Nephron (organoid): ENCODE measurements at regions not wholly inside any gene's neighbourhood (a gene's known extent, or its start where the extent isn't known, plus 50 kb on each side); places are given as distances from the start of the nearest gene placed in this dataset.
A peak's percentile ranks its signal among the peaks of the same experiment; 100 is the strongest.

ENCODE experiments used
- H3K27ac Mint-ChIP-seq, 3 experiments: 2 replicates each; pipeline ENCODE4 v1.8.0; 2020; ENCODE audit warnings: mixed read lengths in 3 of 3, mild to moderate bottlenecking in 2 of 3, moderate library complexity in 1 of 3
- H3K27me3 Mint-ChIP-seq: 2 replicates; pipeline ENCODE4 v1.8.0; 2021; ENCODE audit warnings: low read depth, mild to moderate bottlenecking, moderate library complexity, mixed read lengths
- H3K36me3 Mint-ChIP-seq: 2 replicates; pipeline ENCODE4 v1.8.0; 2020; ENCODE audit warnings: low read depth, mixed read lengths
- H3K4me1 Mint-ChIP-seq: 2 replicates; pipeline ENCODE4 v1.8.0; 2020; ENCODE audit warnings: mixed read lengths
- H3K4me3 Mint-ChIP-seq, 3 experiments: 2 replicates each; pipeline ENCODE4 v1.8.0; 2020; ENCODE audit warnings: mild to moderate bottlenecking in 3 of 3, mixed read lengths in 3 of 3, moderate library complexity in 2 of 3
- H3K9me3 Mint-ChIP-seq: 2 replicates; pipeline ENCODE4 v1.8.0; 2020; ENCODE audit warnings: mixed read lengths
- CTCF ChIP-seq, 3 experiments: fragments of 200-600 bp; sonication (generic); IDR thresholded peaks; one replicate each; pipeline ENCODE4 v1.5.0; 2021; ENCODE audit warnings: antibody characterized with exemption in 3 of 3; ENCODE audit not compliant: unreplicated experiment in 3 of 3

GRCh38 chr1:229112832-229113548, 157.9 kb upstream of the RAB4A start:
- TF ChIP-seq CTCF (IDR thresholded peaks at IDR 0.05; ENCODE audit: unreplicated experiment in 3 of 3) = no peak

GRCh38 chr1:229114315-229114714, 156.6 kb upstream of the RAB4A start:
- Mint-ChIP-seq H3K27ac (peak overlapping the region; percentile 53 to 75 (median 56)), H3K27me3 (peaks cover 5% of the 10 kb centered on the region), H3K4me1 (peaks cover 48% of the 10 kb centered on the region), H3K36me3 (no peaks in the 10 kb centered on the region), H3K9me3 (no peaks in the 10 kb centered on the region), H3K4me3 (no peak overlapping the region)
- no peak for TF ChIP-seq CTCF (IDR thresholded peaks at IDR 0.05; ENCODE audit: unreplicated experiment in 3 of 3)

More at GRCh38 chr1:229112832-229113548, 157.9 kb upstream of the RAB4A start:
- Mint-ChIP-seq H3K27ac (peak overlapping the region in 2 of 3 experiments; percentile 25 to 56), H3K4me3 (no peak overlapping the region), H3K9me3 (no peaks in the 10 kb centered on the region), H3K27me3 (peaks cover 10% of the 10 kb centered on the region), H3K4me1 (peaks cover 58% of the 10 kb centered on the region), H3K36me3 (no peaks in the 10 kb centered on the region)

- Mint-ChIP-seq H3K4me1 (peaks cover 46% of the 10 kb centered on the region), H3K4me3 (no peak overlapping the region), H3K27me3 (peaks cover 5% of the 10 kb centered on the region), H3K36me3 (no peaks in the 10 kb centered on the region), H3K9me3 (peaks cover 3% of the 10 kb centered on the region), H3K27ac (peak overlapping the region; percentile 53 to 75 (median 56))
- no peak for TF ChIP-seq CTCF (IDR thresholded peaks at IDR 0.05; ENCODE audit: unreplicated experiment in 3 of 3)
These were observed 156.0 kb upstream of the RAB4A start for GRCh38 chr1:229114850-229115365.

GRCh38 chr1:229116114-229116513, 154.8 kb upstream of the RAB4A start:
- no peak for TF ChIP-seq CTCF (IDR thresholded peaks at IDR 0.05; ENCODE audit: unreplicated experiment in 3 of 3)
- peaks cover 36% of the 10 kb centered on the region for H3K4me1 Mint-ChIP-seq
- peak overlapping the region in 2 of 3 experiments; percentile 78 to 80 for H3K27ac Mint-ChIP-seq
- H3K27me3 Mint-ChIP-seq = peaks cover 9% of the 10 kb centered on the region
- no peaks in the 10 kb centered on the region for H3K36me3 Mint-ChIP-seq
- peaks cover 3% of the 10 kb centered on the region for H3K9me3 Mint-ChIP-seq
- peak overlapping the region in 1 of 3 experiments; percentile 26 for H3K4me3 Mint-ChIP-seq

GRCh38 chr1:229117664-229118300, 153.1 kb upstream of the RAB4A start:
- no peak overlapping the region for H3K4me3 Mint-ChIP-seq
- H3K9me3 Mint-ChIP-seq = peaks cover 3% of the 10 kb centered on the region
- no peak overlapping the region for H3K27ac Mint-ChIP-seq
- peaks cover 19% of the 10 kb centered on the region for H3K27me3 Mint-ChIP-seq
- TF ChIP-seq CTCF (IDR thresholded peaks at IDR 0.05; ENCODE audit: unreplicated experiment in 3 of 3) = no peak
- H3K36me3 Mint-ChIP-seq = no peaks in the 10 kb centered on the region
- peaks cover 28% of the 10 kb centered on the region for H3K4me1 Mint-ChIP-seq
